ENCODE measurements at regions not wholly inside any gene's neighbourhood (a gene's known extent, or its start where the extent isn't known, plus 50 kb on each side); places are given as distances from the start of the nearest gene placed in this dataset.
A peak's percentile ranks its signal among the peaks of the same experiment; 100 is the strongest.
"Not testable (repeated sequence)": the region's sequence is repeated elsewhere in the genome, so short reads cannot be mapped to it uniquely, and the experiment has no call there.

GRCh38 chr6:43898358-43899131, 128.5 kb downstream of the VEGFA start:
- DNase-seq, result no peak

GRCh38 chr6:43897571-43898302, 127.7 kb downstream of the VEGFA start:
- DNase-seq, result no peak

DNA sequence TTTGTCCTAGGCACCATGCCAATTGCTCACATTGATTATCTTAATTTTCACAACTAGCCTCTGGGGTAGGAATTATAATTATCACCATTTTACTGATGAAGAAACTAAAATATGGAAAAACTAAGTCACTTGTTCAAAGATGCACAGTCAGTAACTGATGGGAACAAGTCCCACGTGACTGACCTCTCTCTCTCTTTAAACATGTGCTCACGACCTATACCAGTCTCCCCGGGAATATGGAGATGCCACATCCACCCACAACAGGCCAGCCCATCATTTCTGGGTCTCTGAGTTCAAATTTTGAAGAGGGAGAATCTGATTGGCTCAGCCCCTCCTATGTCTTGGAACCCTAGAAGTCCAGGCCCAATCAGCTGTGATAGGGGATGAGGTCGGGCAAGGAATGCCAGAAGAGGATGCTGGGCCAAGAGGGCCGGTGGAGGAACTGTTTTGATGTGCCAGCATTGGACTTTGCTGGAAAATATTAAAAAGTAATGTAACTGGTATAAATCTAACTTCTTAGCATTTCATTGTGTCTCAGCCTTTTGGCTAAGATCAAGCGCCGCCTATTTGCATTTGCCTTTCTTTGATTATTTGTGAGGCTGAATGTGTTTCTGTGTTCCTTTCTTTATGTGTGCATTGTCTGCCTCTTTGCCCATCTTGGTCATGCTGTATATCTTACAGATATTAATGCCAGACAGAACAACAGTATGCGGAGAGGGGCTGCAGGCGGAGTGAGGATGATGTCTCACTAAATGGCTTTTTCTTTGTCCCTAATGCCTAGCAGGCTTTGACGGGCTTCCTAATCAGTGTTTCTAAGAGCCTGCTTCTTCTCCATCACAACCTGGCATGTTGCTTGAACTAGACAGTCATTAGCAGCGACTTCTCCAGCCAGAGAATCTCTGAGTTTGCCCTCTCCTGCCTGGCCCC, 126.6 kb downstream of the VEGFA start:
- no peak for DNase-seq

DNA sequence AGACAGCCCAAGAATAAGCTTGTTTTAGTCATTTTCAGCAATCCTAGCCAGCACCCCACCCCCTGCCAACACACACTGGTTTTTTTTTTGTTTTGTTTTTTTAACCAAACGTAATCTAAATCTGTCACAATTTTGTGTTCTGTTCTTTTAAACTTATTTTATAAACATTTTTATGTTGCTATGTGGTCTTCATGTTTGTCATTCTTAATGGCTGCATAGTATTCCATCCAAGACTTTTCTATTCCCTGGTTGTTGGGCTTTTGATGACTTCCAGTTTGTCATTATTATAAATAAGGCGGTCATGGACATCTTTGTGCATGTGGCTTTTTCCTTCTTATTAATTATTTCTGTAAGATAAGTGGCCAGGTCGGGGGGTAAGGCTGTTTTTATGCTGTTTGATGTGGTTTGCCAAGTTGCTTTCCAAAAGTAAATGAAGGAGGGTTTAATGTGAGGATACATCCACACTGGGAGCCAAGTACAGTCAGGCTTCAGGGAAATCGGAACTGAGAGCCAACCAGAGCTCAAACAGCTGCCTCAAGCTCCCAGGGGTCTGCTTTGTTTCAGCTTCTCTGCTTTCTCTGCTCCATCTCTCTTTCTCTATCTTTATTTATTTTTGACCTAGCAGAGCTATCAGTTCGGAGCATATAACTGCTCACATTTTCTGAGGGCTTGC, 125.8 kb downstream of the VEGFA start:
- no peak for DNase-seq

- no peak for DNase-seq
Measured at GRCh38 chr6:43893073-43893472, 123.1 kb downstream of the VEGFA start.

DNA sequence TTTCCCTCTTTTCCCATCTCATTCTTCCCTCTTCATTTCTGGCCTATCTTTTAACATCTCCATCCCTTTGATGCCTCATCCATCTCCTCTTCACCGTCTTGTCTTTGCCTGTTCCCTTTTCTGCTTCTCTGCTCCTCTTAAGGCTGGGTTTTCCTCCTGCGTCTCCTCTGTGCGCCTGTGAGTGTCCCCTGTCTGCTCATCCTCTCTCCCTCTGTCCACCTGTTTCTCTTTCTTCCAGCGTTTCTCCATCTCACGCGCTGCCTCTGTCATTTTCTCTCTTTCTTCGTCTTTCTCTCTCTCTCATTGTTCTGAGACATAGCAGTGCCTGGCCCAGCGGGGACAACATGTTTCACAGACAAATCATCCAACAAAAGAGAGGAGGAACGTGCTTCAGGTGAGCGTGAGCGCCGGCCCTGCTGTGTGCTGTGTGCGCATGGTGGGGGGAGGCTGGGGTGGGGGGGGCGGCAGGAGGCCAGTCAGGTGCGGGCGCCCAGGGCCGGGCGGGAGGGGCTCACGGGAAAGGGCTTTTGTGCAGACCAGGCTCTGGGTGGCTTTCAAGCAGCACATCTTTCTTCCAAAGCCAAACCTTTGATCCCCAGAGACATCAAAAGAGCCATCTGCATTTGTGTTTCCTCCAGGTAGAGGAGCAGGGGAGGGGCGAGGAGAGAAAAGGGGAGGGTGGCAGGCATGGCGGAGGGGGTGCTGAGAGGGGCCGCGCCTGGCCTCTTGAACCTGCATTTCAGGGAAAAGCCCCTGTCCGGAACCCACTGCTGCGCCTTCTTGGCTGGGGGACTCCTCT, 121.3 kb downstream of the VEGFA start:
- DNase-seq, result peak; percentile 28

DNA sequence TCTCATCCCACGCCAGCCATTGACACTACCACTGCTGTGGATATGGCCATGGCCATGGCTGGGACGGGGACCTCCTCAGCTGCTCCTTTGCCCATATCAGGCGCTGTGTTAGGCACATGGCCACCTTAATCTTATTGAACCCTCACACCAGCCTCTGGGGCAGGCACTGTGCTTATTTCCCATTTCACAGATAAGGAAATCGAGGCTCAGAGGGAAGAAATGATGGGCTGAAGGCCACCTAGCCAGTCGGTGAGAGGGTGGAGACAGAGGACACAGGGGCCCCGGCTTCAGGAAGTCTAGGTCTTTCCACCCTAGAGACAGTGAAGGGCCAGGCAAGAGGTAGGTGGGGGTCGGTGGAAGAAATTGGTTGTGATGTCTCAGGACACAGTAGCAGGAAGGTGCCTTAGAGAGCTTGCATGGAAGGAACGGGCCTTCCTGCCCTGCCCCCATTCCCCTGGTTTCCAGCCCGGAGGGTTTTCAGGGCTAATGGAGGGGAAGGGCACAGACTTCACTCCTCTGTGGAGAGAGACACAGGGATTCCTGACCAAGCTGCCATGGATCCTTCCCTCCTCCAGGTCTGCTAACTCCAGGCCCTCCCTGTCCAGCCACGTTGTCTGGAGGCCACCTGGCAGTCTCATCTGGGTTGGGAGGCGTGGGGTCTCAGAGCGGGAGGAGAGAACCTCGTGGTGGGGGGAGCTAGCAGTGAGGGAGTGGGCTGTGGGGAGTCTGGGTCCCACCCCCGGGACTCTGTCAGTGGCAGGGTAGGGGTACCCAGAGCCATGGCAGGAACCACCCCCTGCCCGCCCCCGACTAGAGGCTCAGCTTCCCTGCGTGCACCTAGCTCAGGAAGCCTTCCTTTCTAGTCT, 120.4 kb downstream of the VEGFA start:
- no peak for DNase-seq

- DNase-seq, result no peak
Measured at GRCh38 chr6:43887906-43888683, 118.1 kb downstream of the VEGFA start.

GRCh38 chr6:43887340-43887858, 117.4 kb downstream of the VEGFA start:
- DNase-seq, result no peak

DNA sequence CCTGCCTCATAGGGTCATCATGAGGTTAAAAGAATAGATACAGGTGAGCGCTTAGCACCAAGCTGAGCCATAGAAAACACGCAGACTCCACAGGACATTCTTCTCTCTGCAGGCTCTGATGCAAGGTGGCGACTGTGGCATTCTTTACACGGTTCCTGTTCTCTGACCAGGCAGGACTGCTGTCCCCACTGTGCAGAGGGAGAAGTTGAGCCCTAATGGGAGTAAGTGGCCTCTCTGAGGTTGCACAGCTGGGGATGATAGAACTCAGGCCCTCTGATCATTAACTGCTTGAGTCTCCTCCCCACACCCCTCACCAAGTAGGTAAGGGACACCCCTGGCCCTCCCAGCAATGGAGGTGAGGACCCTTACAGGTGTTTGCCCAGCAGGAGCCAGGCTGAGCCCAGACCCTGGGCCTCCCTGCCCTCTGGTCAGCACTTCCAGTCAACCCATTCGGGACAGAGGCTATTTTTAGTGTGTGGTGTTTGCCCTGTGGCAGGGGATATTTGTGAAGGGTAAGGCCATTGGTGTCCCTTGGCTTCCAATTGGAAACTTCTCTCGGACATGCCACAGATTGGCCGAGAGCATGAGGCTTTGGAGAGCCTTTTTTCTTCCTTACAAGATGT, 116.8 kb downstream of the VEGFA start:
- no peak for DNase-seq

- DNase-seq, result no peak
Measured at GRCh38 chr6:43886067-43886461, 116.1 kb downstream of the VEGFA start.

GRCh38 chr6:43885399-43886066, 115.5 kb downstream of the VEGFA start:
- no peak for DNase-seq

DNA sequence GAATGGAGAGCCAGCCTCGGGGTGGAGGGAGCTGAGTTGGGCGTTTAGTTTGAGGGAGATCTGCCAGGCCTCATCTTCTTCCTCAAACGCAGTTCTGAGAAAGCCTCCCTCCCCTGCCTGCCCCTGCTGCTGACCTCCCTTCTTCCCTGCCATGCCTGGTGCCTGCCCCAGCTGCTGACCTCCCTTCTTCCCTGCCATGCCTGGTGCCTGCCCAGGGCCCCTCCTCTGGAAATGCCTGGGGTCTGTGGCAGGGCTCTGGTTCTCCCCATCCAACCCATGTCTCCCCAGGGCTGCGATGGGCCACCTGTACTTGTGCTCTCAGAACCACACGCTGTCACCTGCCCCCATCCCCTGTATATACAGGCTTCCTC, 114.6 kb downstream of the VEGFA start:
- DNase-seq, result no peak

DNA sequence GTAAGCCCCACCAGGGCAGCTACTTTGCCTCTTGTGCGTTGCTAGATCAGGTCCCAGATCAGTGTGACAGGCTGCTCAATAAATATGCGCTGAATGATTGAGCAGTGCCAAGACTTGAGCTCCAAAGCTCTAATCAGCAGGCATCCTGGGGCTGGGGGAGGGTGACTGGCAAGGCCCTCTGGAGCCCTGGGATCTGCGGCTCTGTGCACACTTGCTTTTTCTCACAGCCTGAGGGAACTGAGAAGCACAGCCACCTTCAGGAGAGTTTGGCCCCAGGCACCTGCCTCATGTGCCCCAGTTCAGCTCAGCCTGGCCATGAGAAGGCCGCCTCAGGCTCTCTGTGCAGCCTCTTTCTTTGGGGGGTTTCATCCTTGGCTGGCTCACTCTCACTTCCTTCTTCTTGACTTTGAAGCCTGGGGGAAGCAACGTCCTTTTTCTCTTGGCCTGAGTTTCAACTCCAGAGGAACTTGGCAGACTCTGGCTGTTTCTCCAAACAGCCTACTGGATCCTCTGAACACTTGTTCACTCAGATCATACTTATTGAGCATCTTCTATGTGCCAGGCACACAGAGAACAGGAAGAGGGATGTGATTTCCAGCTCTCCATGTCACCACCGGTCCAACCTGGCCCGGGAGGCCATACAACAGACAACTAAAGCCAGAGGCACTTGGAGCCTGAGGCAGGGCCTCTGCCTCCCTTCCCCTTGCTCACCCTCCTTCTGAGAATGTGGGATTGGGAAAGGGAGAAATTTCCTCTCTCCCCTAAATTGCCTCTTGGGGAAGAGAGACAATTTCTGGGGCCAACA, 114.0 kb downstream of the VEGFA start:
- DNase-seq, result no peak

GRCh38 chr6:43882690-43883448, 112.9 kb downstream of the VEGFA start:
- not testable (repeated sequence) for DNase-seq

GRCh38 chr6:43880236-43881137, 110.5 kb downstream of the VEGFA start:
- DNase-seq, result no peak

Measured in NCI-H187 treated with DMSO at 0.1 percent for 48 hours (cell line).